ENCODE measurements at regions not wholly inside any gene's neighbourhood (a gene's known extent, or its start where the extent isn't known, plus 50 kb on each side); places are given as distances from the start of the nearest gene placed in this dataset.

DNA sequence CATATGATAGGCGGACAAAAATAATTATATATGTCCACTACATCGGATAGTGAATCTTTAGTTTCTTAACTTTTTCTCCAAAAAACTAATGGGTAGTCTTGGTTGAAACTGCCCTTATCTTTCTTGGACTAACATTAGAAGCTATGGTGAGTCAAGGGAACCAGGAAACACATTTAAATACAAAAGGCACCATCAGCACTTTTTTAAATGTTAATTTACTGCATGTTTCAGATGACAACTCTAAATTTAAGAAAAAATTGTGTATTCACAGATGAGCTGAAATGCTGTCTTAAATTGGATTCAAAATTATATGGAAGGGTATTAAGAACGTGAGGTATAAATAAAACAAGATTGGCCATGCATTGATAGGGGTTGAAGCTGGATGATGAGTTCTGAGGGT, 75.6 kb upstream of the CERS6 start:
- no peak for DNase-seq

DNA sequence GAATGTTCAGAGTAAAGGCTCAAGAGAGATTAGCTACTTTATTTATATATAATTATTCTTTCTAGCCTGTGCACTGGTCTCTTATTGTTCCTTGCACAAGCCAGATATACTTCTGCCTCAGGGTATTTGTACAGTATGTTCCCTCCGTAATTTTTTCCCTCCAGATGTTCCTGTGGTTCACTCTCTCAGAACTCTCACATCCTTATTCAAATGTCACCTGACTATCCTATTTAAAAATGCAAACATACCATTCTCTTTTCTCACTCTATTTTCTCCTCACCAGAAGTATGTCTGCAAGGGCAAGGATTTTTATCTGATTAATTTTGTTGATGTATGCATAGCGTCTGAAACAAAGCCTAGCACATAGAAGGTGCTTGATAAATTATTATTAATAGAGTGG, 64.0 kb upstream of the CERS6 start:
- no peak for DNase-seq

DNA sequence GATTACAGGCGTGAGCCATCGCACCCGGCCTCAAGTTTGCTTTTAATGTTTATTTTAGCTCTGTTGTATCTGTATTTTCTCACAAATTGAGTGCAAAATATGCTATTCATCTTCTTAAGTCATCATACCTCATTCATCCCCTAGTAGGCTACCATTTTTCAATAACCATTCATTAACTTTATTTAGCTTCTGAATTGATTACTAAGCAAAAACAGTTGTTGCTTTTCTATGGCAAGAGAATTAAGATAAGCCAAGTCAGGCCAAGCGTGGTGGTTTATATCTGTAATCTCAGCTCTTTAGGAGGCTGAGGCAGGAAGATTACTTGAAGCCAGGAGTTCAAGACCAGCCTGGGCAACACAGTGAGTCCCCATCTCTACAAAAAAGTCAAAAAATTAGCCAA, 63.3 kb upstream of the CERS6 start:
- no peak for DNase-seq

- no peak for DNase-seq
Measured at GRCh38 chr2:168394262-168394661, 61.8 kb upstream of the CERS6 start.

DNA sequence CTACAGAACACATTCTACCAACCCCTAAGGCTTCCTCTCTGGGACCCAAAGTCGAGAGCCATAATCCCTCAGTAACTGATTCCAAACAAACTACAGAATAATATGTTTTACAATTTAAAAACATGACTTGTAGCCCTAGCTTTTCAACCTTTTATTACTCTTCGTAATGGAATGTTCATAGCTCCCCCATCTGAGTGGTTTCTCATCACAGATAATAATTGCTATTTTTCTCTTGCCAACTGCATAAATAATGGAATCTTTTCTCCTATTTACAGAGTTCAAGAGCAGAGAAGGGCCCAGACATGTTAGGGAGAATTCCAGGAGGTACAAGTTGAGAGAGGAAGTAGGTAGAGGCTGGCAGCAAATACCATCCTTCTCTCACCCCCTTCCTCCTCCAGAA, 59.9 kb upstream of the CERS6 start:
- DNase-seq: no peak

- DNase-seq: no peak
Measured at GRCh38 chr2:168397629-168398028, 58.4 kb upstream of the CERS6 start.

- DNase-seq: no peak
Measured at GRCh38 chr2:168401048-168401556, 55.0 kb upstream of the CERS6 start.

DNA sequence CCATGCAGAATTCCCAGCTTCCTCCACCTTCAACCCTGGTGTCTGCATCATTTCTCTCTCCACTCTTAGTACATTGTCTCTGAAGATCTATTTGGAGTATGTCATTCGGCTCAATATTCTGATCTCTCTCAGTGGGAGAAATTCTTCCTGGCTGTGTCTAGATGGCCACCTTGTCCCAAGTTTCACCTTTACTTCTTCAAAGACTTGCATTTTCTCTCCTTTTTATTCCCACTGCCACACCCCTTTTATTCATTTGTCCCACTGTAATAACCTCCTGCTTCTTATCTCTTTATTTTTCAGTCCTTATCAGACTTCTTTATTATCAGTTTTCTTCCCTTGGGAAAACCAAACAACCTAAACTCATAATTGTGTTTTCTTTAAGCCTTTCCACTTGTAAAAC, 54.3 kb upstream of the CERS6 start:
- DNase-seq: no peak

DNA sequence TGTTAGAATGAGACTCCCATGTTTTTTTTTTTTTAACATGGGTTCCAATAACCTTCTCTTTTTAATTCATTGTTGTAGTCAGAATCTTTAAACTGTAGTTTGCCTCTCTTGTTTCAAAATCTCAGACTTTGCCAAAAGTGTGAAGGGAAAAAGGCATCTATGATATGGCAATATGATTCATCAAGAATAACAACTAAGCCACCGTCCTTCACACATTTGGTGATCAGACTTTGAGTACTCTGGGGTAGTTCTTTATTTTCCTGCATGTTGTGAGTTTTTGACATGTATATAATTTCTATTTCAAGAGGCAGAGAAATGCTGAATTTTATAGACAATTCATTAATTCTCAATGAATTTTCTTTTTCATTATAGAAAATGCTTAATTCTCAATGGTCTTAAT, 53.5 kb upstream of the CERS6 start:
- no peak for DNase-seq

- DNase-seq: no peak
Measured at GRCh38 chr2:168403736-168404135, 52.3 kb upstream of the CERS6 start.

DNA sequence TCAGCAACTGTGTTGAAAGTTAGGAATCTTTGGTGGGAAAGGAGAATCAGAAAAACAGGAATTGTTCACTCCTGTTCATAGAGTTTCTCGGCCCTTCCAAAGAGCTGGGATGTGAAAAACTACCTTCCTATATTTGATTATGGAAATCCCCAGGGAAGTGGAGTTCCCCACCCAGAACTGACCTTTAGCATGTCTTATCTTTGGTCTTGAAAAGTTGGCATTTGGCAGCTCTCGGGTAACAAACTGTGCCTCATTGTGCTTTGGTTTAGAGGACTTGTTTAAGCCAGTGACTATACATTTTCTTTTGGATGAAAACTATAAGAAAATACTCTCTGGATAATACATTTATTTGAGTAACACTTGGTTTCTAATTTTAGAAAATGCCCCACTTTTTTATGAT, 51.3 kb upstream of the CERS6 start:
- DNase-seq: no peak
